SJSA1 (cell line): ENCODE measurements at regions not wholly inside any gene's neighbourhood (a gene's known extent, or its start where the extent isn't known, plus 50 kb on each side); places are given as distances from the start of the nearest gene placed in this dataset.

Experiments
- DNase-seq, 2 experiments: peaks; one replicate each; pipeline ENCODE4 v3.0.0-alpha.2; 2015 to 2020; ENCODE audit warnings: low spot score in 2 of 2, low read depth in 1 of 2
- H3K27ac ChIP-seq: fragments of 250-450 bp; sonication (Bioruptor Pico); 2 replicates; pipeline ENCODE4 v1.5.1; 2020; ENCODE audit warnings: mild to moderate bottlenecking, moderate library complexity
- H3K27me3 ChIP-seq: fragments of 250-450 bp; sonication (Bioruptor Pico); replicated peaks from 2 replicates; pipeline ENCODE4 v1.5.1; 2020; ENCODE audit warnings: mild to moderate bottlenecking, moderate library complexity
- H3K36me3 ChIP-seq: fragments of 250-450 bp; sonication (Bioruptor Pico); 2 replicates; pipeline ENCODE4 v1.5.1; 2020; ENCODE audit warnings: mild to moderate bottlenecking
- H3K4me1 ChIP-seq: fragments of 250-450 bp; sonication (Bioruptor Pico); replicated peaks from 2 replicates; pipeline ENCODE4 v1.6.1; 2021; ENCODE audit warnings: mild to moderate bottlenecking
- H3K4me3 ChIP-seq: fragments of 250-450 bp; sonication (Bioruptor Pico); 2 replicates; pipeline ENCODE4 v1.5.1; 2020; ENCODE audit warnings: mild to moderate bottlenecking
- H3K9me3 ChIP-seq: fragments of 250-450 bp; sonication (Bioruptor Pico); replicated peaks from 2 replicates; pipeline ENCODE4 v1.5.1; 2020; ENCODE audit warnings: mild to moderate bottlenecking

GRCh38 chr1:241413386-241413785 is 56.4 kb upstream of the RGS7 start:
- DNase-seq = peak in 1 of 2 experiments; percentile 21
- no peaks in the 10 kb centered on the region for H3K9me3 ChIP-seq
- H3K36me3 ChIP-seq = no peaks in the 10 kb centered on the region
- H3K4me1 ChIP-seq = no peaks in the 10 kb centered on the region
- no peaks in the 10 kb centered on the region for H3K27me3 ChIP-seq
- no peak overlapping the region for H3K27ac ChIP-seq
- H3K4me3 ChIP-seq = no peak overlapping the region

GRCh38 chr1:241412646-241413045 is 55.6 kb upstream of the RGS7 start:
- Histone ChIP-seq H3K27me3 (no peaks in the 10 kb centered on the region), H3K9me3 (no peaks in the 10 kb centered on the region), H3K27ac (no peak overlapping the region), H3K36me3 (no peaks in the 10 kb centered on the region), H3K4me1 (no peaks in the 10 kb centered on the region), H3K4me3 (no peak overlapping the region)
- DNase-seq = no peak

- no peak for DNase-seq
- no peaks in the 10 kb centered on the region for H3K9me3 ChIP-seq
- no peaks in the 10 kb centered on the region for H3K4me1 ChIP-seq
- no peak overlapping the region for H3K4me3 ChIP-seq
- no peak overlapping the region for H3K27ac ChIP-seq
- no peaks in the 10 kb centered on the region for H3K36me3 ChIP-seq
- H3K27me3 ChIP-seq = no peaks in the 10 kb centered on the region
Observed at GRCh38 chr1:241411776-241412338, 54.9 kb upstream of the RGS7 start.

GRCh38 chr1:241411056-241411775 is 54.2 kb upstream of the RGS7 start:
- Histone ChIP-seq H3K4me1 (no peaks in the 10 kb centered on the region), H3K27ac (no peak overlapping the region), H3K36me3 (no peaks in the 10 kb centered on the region), H3K4me3 (no peak overlapping the region), H3K9me3 (no peaks in the 10 kb centered on the region), H3K27me3 (no peaks in the 10 kb centered on the region)
- DNase-seq = no peak

GRCh38 chr1:241408170-241408569 is 51.2 kb upstream of the RGS7 start:
- no peaks in the 10 kb centered on the region; the same call in 1 of the 2 replicates for H3K27me3 ChIP-seq
- H3K4me1 ChIP-seq = no peaks in the 10 kb centered on the region
- no peaks in the 10 kb centered on the region for H3K36me3 ChIP-seq
- no peak overlapping the region for H3K4me3 ChIP-seq
- peak in 1 of 2 experiments; percentile 9 for DNase-seq
- no peak overlapping the region for H3K27ac ChIP-seq
- H3K9me3 ChIP-seq = no peaks in the 10 kb centered on the region
